ENCODE measurements at regions not wholly inside any gene's neighbourhood (a gene's known extent, or its start where the extent isn't known, plus 50 kb on each side); places are given as distances from the start of the nearest gene placed in this dataset.

DNA sequence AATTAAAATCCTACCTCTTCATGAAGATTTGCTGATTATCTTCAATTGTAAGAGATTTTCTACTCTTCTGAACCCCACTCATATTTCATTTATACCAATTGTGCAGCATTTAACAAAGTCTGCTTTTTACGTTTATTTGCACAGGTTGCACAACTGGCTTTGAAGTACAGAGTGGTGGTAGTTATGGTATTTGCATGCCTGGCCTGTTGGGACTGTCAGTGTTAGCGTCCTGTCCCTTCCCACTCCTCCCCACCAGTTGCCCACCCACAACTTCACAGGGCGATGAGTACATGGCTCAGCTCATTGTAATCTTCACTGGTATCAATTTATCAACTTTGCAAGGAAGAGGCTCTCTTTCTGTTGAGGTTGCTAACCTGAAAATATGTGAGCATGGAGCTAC is 372.3 kb downstream of the AASDHPPT start:
- no peak overlapping the region for H3K27ac ChIP-seq (ENCODE audit: low read depth, low read length)
- no peaks in the 10 kb centered on the region for H3K79me2 ChIP-seq (ENCODE audit: insufficient read depth, low read length)
- ChIA-PET RAD21 (ENCODE audit: low non-redundant PET in 1 of 2, low total read pairs in 2 of 2, uncharacterized antibody in 2 of 2, unreplicated experiment in 2 of 2) (no interaction called here), POLR2A (no interaction called here), CTCF (interaction anchor here (0.7 kb wide), 1 partner anchor 135 kb away, joined by 3 read pairs; no protein-coding TSS in a partner anchor)
- no peak overlapping the region for H3K4me3 ChIP-seq (replicated peaks in 1 of 2; ENCODE audit: low read depth in 1 of 2, low read length in 2 of 2)
- TF ChIP-seq SIN3A (IDR thresholded peaks at IDR 0.05; ENCODE audit: low read depth) (no peak), YY1 (IDR thresholded peaks at IDR 0.05; ENCODE audit: extremely low read depth, insufficient replicate concordance, low read depth, low read length) (no peak), EZH2phosphoT487 (IDR thresholded peaks at IDR 0.05; ENCODE audit: borderline replicate concordance) (no peak), ELF1 (IDR thresholded peaks at IDR 0.05; ENCODE audit: borderline replicate concordance, low read depth) (no peak), POLR2AphosphoS5 (IDR thresholded peaks at IDR 0.05; ENCODE audit: low read depth, low read length) (no peak), CEBPB (IDR thresholded peaks at IDR 0.05; ENCODE audit: low read depth) (no peak), POLR2A (IDR thresholded peaks at IDR 0.05; ENCODE audit: borderline replicate concordance, extremely low read depth, insufficient read depth, insufficient read length) (no peak), JUND (IDR thresholded peaks at IDR 0.05) (no peak), EGR1 (IDR thresholded peaks at IDR 0.05; ENCODE audit: low read depth) (no peak), FOSL1 (IDR thresholded peaks at IDR 0.05; ENCODE audit: low read depth) (no peak), SP1 (IDR thresholded peaks at IDR 0.05; ENCODE audit: low read depth) (no peak), RAD21 (IDR thresholded peaks at IDR 0.05; ENCODE audit: low read depth) (no peak), SRF (IDR thresholded peaks at IDR 0.05; ENCODE audit: low read depth) (no peak)
- TF ChIP-seq, protein P1, sequence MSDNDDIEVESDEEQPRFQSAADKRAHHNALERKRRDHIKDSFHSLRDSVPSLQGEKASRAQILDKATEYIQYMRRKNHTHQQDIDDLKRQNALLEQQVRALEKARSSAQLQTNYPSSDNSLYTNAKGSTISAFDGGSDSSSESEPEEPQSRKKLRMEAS (IDR thresholded peaks at IDR 0.05): no peak
- TF ChIP-seq, protein P2, sequence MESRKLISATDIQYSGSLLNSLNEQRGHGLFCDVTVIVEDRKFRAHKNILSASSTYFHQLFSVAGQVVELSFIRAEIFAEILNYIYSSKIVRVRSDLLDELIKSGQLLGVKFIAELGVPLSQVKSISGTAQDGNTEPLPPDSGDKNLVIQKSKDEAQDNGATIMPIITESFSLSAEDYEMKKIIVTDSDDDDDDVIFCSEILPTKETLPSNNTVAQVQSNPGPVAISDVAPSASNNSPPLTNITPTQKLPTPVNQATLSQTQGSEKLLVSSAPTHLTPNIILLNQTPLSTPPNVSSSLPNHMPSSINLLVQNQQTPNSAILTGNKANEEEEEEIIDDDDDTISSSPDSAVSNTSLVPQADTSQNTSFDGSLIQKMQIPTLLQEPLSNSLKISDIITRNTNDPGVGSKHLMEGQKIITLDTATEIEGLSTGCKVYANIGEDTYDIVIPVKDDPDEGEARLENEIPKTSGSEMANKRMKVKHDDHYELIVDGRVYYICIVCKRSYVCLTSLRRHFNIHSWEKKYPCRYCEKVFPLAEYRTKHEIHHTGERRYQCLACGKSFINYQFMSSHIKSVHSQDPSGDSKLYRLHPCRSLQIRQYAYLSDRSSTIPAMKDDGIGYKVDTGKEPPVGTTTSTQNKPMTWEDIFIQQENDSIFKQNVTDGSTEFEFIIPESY (IDR thresholded peaks at IDR 0.05; ENCODE audit: extremely low read depth, insufficient replicate concordance, low read length): no peak
- TF ChIP-seq, protein P3, sequence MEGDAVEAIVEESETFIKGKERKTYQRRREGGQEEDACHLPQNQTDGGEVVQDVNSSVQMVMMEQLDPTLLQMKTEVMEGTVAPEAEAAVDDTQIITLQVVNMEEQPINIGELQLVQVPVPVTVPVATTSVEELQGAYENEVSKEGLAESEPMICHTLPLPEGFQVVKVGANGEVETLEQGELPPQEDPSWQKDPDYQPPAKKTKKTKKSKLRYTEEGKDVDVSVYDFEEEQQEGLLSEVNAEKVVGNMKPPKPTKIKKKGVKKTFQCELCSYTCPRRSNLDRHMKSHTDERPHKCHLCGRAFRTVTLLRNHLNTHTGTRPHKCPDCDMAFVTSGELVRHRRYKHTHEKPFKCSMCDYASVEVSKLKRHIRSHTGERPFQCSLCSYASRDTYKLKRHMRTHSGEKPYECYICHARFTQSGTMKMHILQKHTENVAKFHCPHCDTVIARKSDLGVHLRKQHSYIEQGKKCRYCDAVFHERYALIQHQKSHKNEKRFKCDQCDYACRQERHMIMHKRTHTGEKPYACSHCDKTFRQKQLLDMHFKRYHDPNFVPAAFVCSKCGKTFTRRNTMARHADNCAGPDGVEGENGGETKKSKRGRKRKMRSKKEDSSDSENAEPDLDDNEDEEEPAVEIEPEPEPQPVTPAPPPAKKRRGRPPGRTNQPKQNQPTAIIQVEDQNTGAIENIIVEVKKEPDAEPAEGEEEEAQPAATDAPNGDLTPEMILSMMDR (IDR thresholded peaks at IDR 0.05 in 2 of 3, conservative IDR thresholded peaks at IDR 0.05 in 1 of 3; ENCODE audit: borderline replicate concordance in 1 of 3, insufficient read depth in 1 of 3, low read depth in 2 of 3, low read length in 2 of 3): no peak
- no TSS peak for BruUV-seq (replicated peaks)
- H3K27me3 ChIP-seq (ENCODE audit: insufficient read depth, low read length): no peaks in the 10 kb centered on the region
- H3K9me2 ChIP-seq (ENCODE audit: insufficient read depth): no peaks in the 10 kb centered on the region
- no peaks in the 10 kb centered on the region for H4K20me1 ChIP-seq (ENCODE audit: insufficient read depth)
- intact Hi-C loops (cut with micrococcal nuclease): no loop called here
- no peak overlapping the region for H3K4me2 ChIP-seq (ENCODE audit: low read length)
- ATAC-seq: no peak
- no peaks in the 10 kb centered on the region for H3K9me3 ChIP-seq (ENCODE audit: control insufficient read depth in 1 of 2, insufficient read depth in 1 of 2, low read depth in 1 of 2, low read length in 2 of 2)
- H2AFZ ChIP-seq (ENCODE audit: low read depth, low read length, poor library complexity, severe bottlenecking): no peak overlapping the region
- no peaks in the 10 kb centered on the region for H3K4me1 ChIP-seq (ENCODE audit: control insufficient read depth in 1 of 2, insufficient read depth in 2 of 2, low read length in 2 of 2)
- H3K36me3 ChIP-seq (ENCODE audit: control insufficient read depth in 1 of 2, insufficient read depth in 2 of 2, low read length in 2 of 2): no peaks in the 10 kb centered on the region
- no peak overlapping the region for H3K9ac ChIP-seq (ENCODE audit: low read length)
- DNase-seq (ENCODE audit: low read depth, low spot score): no peak
